Rectal smooth muscle tissue (tissue), 1 donor: ENCODE measurements at regions not wholly inside any gene's neighbourhood (a gene's known extent, or its start where the extent isn't known, plus 50 kb on each side); places are given as distances from the start of the nearest gene placed in this dataset.
A peak's percentile ranks its signal among the peaks of the same experiment; 100 is the strongest.

Experiments used
- H3K27ac ChIP-seq: one replicate; pipeline ENCODE4 v1.7.0; 2013; ENCODE audit warnings: low read depth, low read length, inconsistent platforms
- H3K27me3 ChIP-seq: one replicate; pipeline ENCODE4 v1.7.0; 2013; ENCODE audit warnings: low read length; ENCODE audit not compliant: control insufficient read depth, insufficient read depth
- H3K36me3 ChIP-seq: one replicate; pipeline ENCODE4 v1.7.0; 2013; ENCODE audit warnings: low read length; ENCODE audit not compliant: control insufficient read depth, insufficient read depth
- H3K4me1 ChIP-seq: one replicate; pipeline ENCODE4 v1.7.0; 2013; ENCODE audit warnings: low read length; ENCODE audit not compliant: control insufficient read depth, insufficient read depth
- H3K4me3 ChIP-seq: one replicate; pipeline ENCODE4 v1.7.0; 2013; ENCODE audit warnings: low read length
- H3K9ac ChIP-seq: one replicate; pipeline ENCODE4 v1.7.0; 2013; ENCODE audit warnings: low read length

GRCh38 chr6:22023937-22024336 is 272.9 kb downstream of the PRL start:
- Histone ChIP-seq H3K4me3 (no peak overlapping the region), H3K27ac (no peak overlapping the region), H3K27me3 (no peaks in the 10 kb centered on the region)

GRCh38 chr6:22024973-22025467 is 271.8 kb downstream of the PRL start:
- Histone ChIP-seq H3K4me3 (no peak overlapping the region), H3K27ac (no peak overlapping the region), H3K9ac (no peak overlapping the region), H3K36me3 (no peaks in the 10 kb centered on the region), H3K27me3 (no peaks in the 10 kb centered on the region), H3K4me1 (peaks cover 20% of the 10 kb centered on the region)

More at GRCh38 chr6:22023937-22024336, 272.9 kb downstream of the PRL start:
- no peak overlapping the region for H3K9ac ChIP-seq
- no peaks in the 10 kb centered on the region for H3K36me3 ChIP-seq
- H3K4me1 ChIP-seq: peaks cover 11% of the 10 kb centered on the region

GRCh38 chr6:22025468-22026163 is 271.2 kb downstream of the PRL start:
- no peaks in the 10 kb centered on the region for H3K36me3 ChIP-seq
- H3K27ac ChIP-seq: peak overlapping the region; percentile 25
- no peak overlapping the region for H3K4me3 ChIP-seq
- peaks cover 20% of the 10 kb centered on the region for H3K4me1 ChIP-seq
- no peaks in the 10 kb centered on the region for H3K27me3 ChIP-seq
- H3K9ac ChIP-seq: no peak overlapping the region

GRCh38 chr6:22026164-22026678 is 270.6 kb downstream of the PRL start:
- no peaks in the 10 kb centered on the region for H3K27me3 ChIP-seq
- no peak overlapping the region for H3K4me3 ChIP-seq
- no peaks in the 10 kb centered on the region for H3K36me3 ChIP-seq
- no peak overlapping the region for H3K9ac ChIP-seq
- H3K27ac ChIP-seq: peak overlapping the region; percentile 25
- peaks cover 20% of the 10 kb centered on the region for H3K4me1 ChIP-seq

GRCh38 chr6:22027040-22027725 is 269.7 kb downstream of the PRL start:
- H3K27ac ChIP-seq: no peak overlapping the region

GRCh38 chr6:22028403-22029090 is 268.3 kb downstream of the PRL start:
- Histone ChIP-seq H3K27me3 (no peaks in the 10 kb centered on the region), H3K9ac (no peak overlapping the region), H3K36me3 (no peaks in the 10 kb centered on the region), H3K27ac (peak overlapping the region; percentile 33), H3K4me1 (peaks cover 20% of the 10 kb centered on the region), H3K4me3 (no peak overlapping the region)

More at GRCh38 chr6:22027040-22027725, 269.7 kb downstream of the PRL start:
- H3K9ac ChIP-seq: no peak overlapping the region
- no peaks in the 10 kb centered on the region for H3K36me3 ChIP-seq
- peaks cover 20% of the 10 kb centered on the region for H3K4me1 ChIP-seq
- H3K27me3 ChIP-seq: no peaks in the 10 kb centered on the region
- H3K4me3 ChIP-seq: no peak overlapping the region

- H3K4me3 ChIP-seq: no peak overlapping the region
- no peaks in the 10 kb centered on the region for H3K36me3 ChIP-seq
- peaks cover 20% of the 10 kb centered on the region for H3K4me1 ChIP-seq
- H3K27me3 ChIP-seq: no peaks in the 10 kb centered on the region
- no peak overlapping the region for H3K9ac ChIP-seq
- H3K27ac ChIP-seq: peak overlapping the region; percentile 33
Observed at GRCh38 chr6:22029171-22029570, 267.7 kb downstream of the PRL start.

GRCh38 chr6:22030730-22031619 is 265.9 kb downstream of the PRL start:
- H3K36me3 ChIP-seq: no peaks in the 10 kb centered on the region
- H3K4me1 ChIP-seq: peaks cover 16% of the 10 kb centered on the region
- H3K9ac ChIP-seq: no peak overlapping the region
- no peaks in the 10 kb centered on the region for H3K27me3 ChIP-seq
- no peak overlapping the region for H3K27ac ChIP-seq
- H3K4me3 ChIP-seq: no peak overlapping the region

- Histone ChIP-seq H3K27me3 (no peaks in the 10 kb centered on the region), H3K4me1 (no peaks in the 10 kb centered on the region), H3K36me3 (no peaks in the 10 kb centered on the region), H3K9ac (no peak overlapping the region), H3K4me3 (no peak overlapping the region), H3K27ac (no peak overlapping the region)
Observed at GRCh38 chr6:22035690-22036089, 261.1 kb downstream of the PRL start.

- no peak overlapping the region for H3K9ac ChIP-seq
- H3K4me3 ChIP-seq: no peak overlapping the region
Observed at GRCh38 chr6:22036275-22036674, 260.6 kb downstream of the PRL start.

GRCh38 chr6:22036699-22037098 is 260.1 kb downstream of the PRL start:
- Histone ChIP-seq H3K9ac (no peak overlapping the region), H3K27ac (no peak overlapping the region), H3K36me3 (no peaks in the 10 kb centered on the region), H3K4me1 (no peaks in the 10 kb centered on the region), H3K4me3 (no peak overlapping the region), H3K27me3 (no peaks in the 10 kb centered on the region)

More at GRCh38 chr6:22036275-22036674, 260.6 kb downstream of the PRL start:
- no peaks in the 10 kb centered on the region for H3K36me3 ChIP-seq
- H3K4me1 ChIP-seq: no peaks in the 10 kb centered on the region
- no peaks in the 10 kb centered on the region for H3K27me3 ChIP-seq
- no peak overlapping the region for H3K27ac ChIP-seq
